ENCODE measurements at regions not wholly inside any gene's neighbourhood (a gene's known extent, or its start where the extent isn't known, plus 50 kb on each side); places are given as distances from the start of the nearest gene placed in this dataset.
"Not testable (repeated sequence)": the region's sequence is repeated elsewhere in the genome, so short reads cannot be mapped to it uniquely, and the experiment has no call there.

- in situ Hi-C loops (cut with MboI; ENCODE audit: low sequenced_read_pairs) = loop anchor here (25.0 kb wide), 1 partner anchor 823 kb away; no protein-coding TSS in a partner anchor
These were observed 143.8 kb upstream of the LAMA2 start for GRCh38 chr6:128739112-128739511.

- in situ Hi-C loops (cut with MboI; ENCODE audit: low sequenced_read_pairs) = loop anchor here (25.0 kb wide), 1 partner anchor 824 kb away; no protein-coding TSS in a partner anchor
These were observed 144.8 kb upstream of the LAMA2 start for GRCh38 chr6:128738112-128738511.

- in situ Hi-C loops (cut with MboI; ENCODE audit: low sequenced_read_pairs) = loop anchor here (25.0 kb wide), 1 partner anchor 826 kb away; no protein-coding TSS in a partner anchor
These were observed 146.2 kb upstream of the LAMA2 start for GRCh38 chr6:128736780-128737179.

- in situ Hi-C loops (cut with MboI; ENCODE audit: low sequenced_read_pairs) = loop anchor here (25.0 kb wide), 1 partner anchor 831 kb away; no protein-coding TSS in a partner anchor
These were observed 151.4 kb upstream of the LAMA2 start for GRCh38 chr6:128731249-128732165.

GRCh38 chr6:128727500-128727899 is 155.4 kb upstream of the LAMA2 start:
- in situ Hi-C loops (cut with MboI; ENCODE audit: low sequenced_read_pairs) = loop anchor here (25.0 kb wide), 1 partner anchor 835 kb away; no protein-coding TSS in a partner anchor

- in situ Hi-C loops (cut with MboI; ENCODE audit: low sequenced_read_pairs) = loop anchor here (25.0 kb wide), 1 partner anchor 837 kb away; no protein-coding TSS in a partner anchor
These were observed 157.4 kb upstream of the LAMA2 start for GRCh38 chr6:128725271-128726233.

- in situ Hi-C loops (cut with MboI; ENCODE audit: low sequenced_read_pairs) = loop anchor here (25.0 kb wide), 1 partner anchor 838 kb away; no protein-coding TSS in a partner anchor
These were observed 158.2 kb upstream of the LAMA2 start for GRCh38 chr6:128724738-128725137.

- in situ Hi-C loops (cut with MboI; ENCODE audit: low sequenced_read_pairs) = no loop called here
These were observed 159.3 kb upstream of the LAMA2 start for GRCh38 chr6:128723667-128724066.

GRCh38 chr6:128720891-128721290 is 162.0 kb upstream of the LAMA2 start:
- in situ Hi-C loops (cut with MboI; ENCODE audit: low sequenced_read_pairs) = no loop called here

- in situ Hi-C loops (cut with MboI; ENCODE audit: low sequenced_read_pairs) = no loop called here
These were observed 163.2 kb upstream of the LAMA2 start for GRCh38 chr6:128719786-128720185.

- in situ Hi-C loops (cut with MboI; ENCODE audit: low sequenced_read_pairs) = no loop called here
These were observed 169.5 kb upstream of the LAMA2 start for GRCh38 chr6:128713461-128713860.

GRCh38 chr6:128712898-128713297 is 170.0 kb upstream of the LAMA2 start:
- in situ Hi-C loops (cut with MboI; ENCODE audit: low sequenced_read_pairs) = no loop called here

- in situ Hi-C loops (cut with MboI; ENCODE audit: low sequenced_read_pairs) = no loop called here
These were observed 171.8 kb upstream of the LAMA2 start for GRCh38 chr6:128711149-128711548.

GRCh38 chr6:128710315-128710714 is 172.6 kb upstream of the LAMA2 start:
- in situ Hi-C loops (cut with MboI; ENCODE audit: low sequenced_read_pairs) = no loop called here

- in situ Hi-C loops (cut with MboI; ENCODE audit: low sequenced_read_pairs) = no loop called here
These were observed 178.3 kb upstream of the LAMA2 start for GRCh38 chr6:128704601-128705000.

GRCh38 chr6:128703794-128704193 is 179.1 kb upstream of the LAMA2 start:
- in situ Hi-C loops (cut with MboI; ENCODE audit: low sequenced_read_pairs) = not testable (repeated sequence)

- in situ Hi-C loops (cut with MboI; ENCODE audit: low sequenced_read_pairs) = no loop called here
These were observed 176.6 kb upstream of the PTPRK start for GRCh38 chr6:128696691-128697689.

- in situ Hi-C loops (cut with MboI; ENCODE audit: low sequenced_read_pairs) = no loop called here
These were observed 174.1 kb upstream of the PTPRK start for GRCh38 chr6:128694303-128695009.

- in situ Hi-C loops (cut with MboI; ENCODE audit: low sequenced_read_pairs) = no loop called here
These were observed 169.7 kb upstream of the PTPRK start for GRCh38 chr6:128690063-128690462.

All from HL-60/S4 (cell line).